ENCODE measurements at regions not wholly inside any gene's neighbourhood (a gene's known extent, or its start where the extent isn't known, plus 50 kb on each side); places are given as distances from the start of the nearest gene placed in this dataset.

DNA sequence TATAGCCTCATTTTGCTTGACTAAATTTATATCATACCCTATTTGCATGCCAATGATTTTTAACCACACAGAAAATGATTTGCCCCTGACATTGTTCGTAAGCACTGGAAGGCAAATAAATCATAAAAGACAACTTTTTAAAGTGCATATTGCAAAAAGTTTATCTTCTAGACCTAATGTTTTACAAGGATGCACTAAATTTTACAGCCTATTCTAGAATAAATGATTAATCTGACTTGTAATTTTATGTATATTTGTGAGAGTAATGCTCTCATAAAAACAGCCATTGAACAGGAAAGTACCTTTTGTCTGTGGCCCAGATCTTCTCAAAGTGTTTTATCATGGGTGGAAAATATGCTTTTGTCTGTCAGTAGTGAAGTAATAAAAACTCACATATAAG lies 546.6 kb downstream of the EPHA3 start:
- intact Hi-C loops (cut with micrococcal nuclease; ENCODE audit: unreplicated experiment), result no loop called here
- H2AFZ ChIP-seq (ENCODE audit: low read length), result no peak overlapping the region
- WGBS (ENCODE audit: low lambda C conversion rate), result 8% methylated on average over 1 of the region's 1 CpG
- POLR2A ChIA-PET, result no interaction called here
- H3K27ac ChIP-seq (ENCODE audit: extremely low read length, insufficient read depth, low read length), result no peak overlapping the region
- no peak for ATAC-seq
- no peaks in the 10 kb centered on the region for H3K36me3 ChIP-seq (replicated peaks in 1 of 2; ENCODE audit: control insufficient read depth in 1 of 2, insufficient read depth in 2 of 2, low read length in 2 of 2)
- no peaks in the 10 kb centered on the region for H4K20me1 ChIP-seq (ENCODE audit: insufficient read depth, low read length)
- FAIRE-seq, result no peak
- no peaks in the 10 kb centered on the region for H3K79me2 ChIP-seq (ENCODE audit: insufficient read depth, low read length)
- no peak overlapping the region for H3K9ac ChIP-seq (ENCODE audit: insufficient read depth, low read depth, low read length)
- in situ Hi-C loops (cut with HindIII; ENCODE audit: extremely low pct_ligation_motif_present, low pct_unique_long_range_greater_than_20kb), result no loop called here
- CTCF ChIA-PET (ENCODE audit: low intra/inter-chr PET ratio, low total read pairs), result no interaction called here
- BruUV-seq (replicated peaks), result no TSS peak
- no peak for DNase-seq (ENCODE audit: low spot score)
- no peak overlapping the region for H3K4me3 ChIP-seq (replicated peaks in 1 of 3; ENCODE audit: insufficient read depth in 1 of 3, low read depth in 2 of 3, low read length in 3 of 3)
- H3K27me3 ChIP-seq (ENCODE audit: control insufficient read depth in 1 of 2, insufficient read depth in 2 of 2, low read length in 2 of 2), result no peaks in the 10 kb centered on the region
- no peak overlapping the region for H3K4me2 ChIP-seq (ENCODE audit: low read depth, low read length)
- no peaks in the 10 kb centered on the region for H3K4me1 ChIP-seq (ENCODE audit: insufficient read depth, low read length)
- peaks cover 14% of the 10 kb centered on the region; the same call in 1 of the 2 replicates for H3K9me3 ChIP-seq (ENCODE audit: low read length)
- TF ChIP-seq ZNF713 (CRISPR knock-in tag; IDR thresholded peaks at IDR 0.05), result no peak
- no peak for TF ChIP-seq FOXA3 (CRISPR knock-in tag; IDR thresholded peaks at IDR 0.05)
- no peak for TF ChIP-seq ZNF501 (CRISPR knock-in tag; IDR thresholded peaks at IDR 0.05)
- no peak for TF ChIP-seq ZNF670 (CRISPR knock-in tag; IDR thresholded peaks at IDR 0.05; ENCODE audit: borderline replicate concordance)
- no peak for TF ChIP-seq ZNF207 (IDR thresholded peaks at IDR 0.05; ENCODE audit: borderline replicate concordance)
- TF ChIP-seq, protein P1, sequence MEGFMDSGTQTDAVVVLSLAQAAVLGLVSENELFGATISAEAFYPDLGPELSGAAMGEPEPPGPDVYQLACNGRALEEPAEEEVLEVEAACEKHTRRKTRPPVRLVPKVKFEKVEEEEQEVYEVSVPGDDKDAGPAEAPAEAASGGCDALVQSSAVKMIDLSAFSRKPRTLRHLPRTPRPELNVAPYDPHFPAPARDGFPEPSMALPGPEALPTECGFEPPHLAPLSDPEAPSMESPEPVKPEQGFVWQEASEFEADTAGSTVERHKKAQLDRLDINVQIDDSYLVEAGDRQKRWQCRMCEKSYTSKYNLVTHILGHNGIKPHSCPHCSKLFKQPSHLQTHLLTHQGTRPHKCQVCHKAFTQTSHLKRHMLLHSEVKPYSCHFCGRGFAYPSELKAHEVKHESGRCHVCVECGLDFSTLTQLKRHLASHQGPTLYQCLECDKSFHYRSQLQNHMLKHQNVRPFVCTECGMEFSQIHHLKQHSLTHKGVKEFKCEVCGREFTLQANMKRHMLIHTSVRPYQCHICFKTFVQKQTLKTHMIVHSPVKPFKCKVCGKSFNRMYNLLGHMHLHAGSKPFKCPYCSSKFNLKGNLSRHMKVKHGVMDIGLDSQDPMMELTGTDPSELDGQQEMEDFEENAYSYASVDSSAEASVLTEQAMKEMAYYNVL (CRISPR knock-in tag; IDR thresholded peaks at IDR 0.05; ENCODE audit: borderline replicate concordance), result no peak
- TF ChIP-seq ZMAT3 (CRISPR knock-in tag; conservative IDR thresholded peaks at IDR 0.05), result no peak
- TF ChIP-seq, protein P2, sequence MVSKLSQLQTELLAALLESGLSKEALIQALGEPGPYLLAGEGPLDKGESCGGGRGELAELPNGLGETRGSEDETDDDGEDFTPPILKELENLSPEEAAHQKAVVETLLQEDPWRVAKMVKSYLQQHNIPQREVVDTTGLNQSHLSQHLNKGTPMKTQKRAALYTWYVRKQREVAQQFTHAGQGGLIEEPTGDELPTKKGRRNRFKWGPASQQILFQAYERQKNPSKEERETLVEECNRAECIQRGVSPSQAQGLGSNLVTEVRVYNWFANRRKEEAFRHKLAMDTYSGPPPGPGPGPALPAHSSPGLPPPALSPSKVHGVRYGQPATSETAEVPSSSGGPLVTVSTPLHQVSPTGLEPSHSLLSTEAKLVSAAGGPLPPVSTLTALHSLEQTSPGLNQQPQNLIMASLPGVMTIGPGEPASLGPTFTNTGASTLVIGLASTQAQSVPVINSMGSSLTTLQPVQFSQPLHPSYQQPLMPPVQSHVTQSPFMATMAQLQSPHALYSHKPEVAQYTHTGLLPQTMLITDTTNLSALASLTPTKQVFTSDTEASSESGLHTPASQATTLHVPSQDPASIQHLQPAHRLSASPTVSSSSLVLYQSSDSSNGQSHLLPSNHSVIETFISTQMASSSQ (IDR thresholded peaks at IDR 0.05; ENCODE audit: low read depth), result no peak
- TF ChIP-seq, protein P2 (CRISPR knock-in tag; IDR thresholded peaks at IDR 0.05; ENCODE audit: borderline replicate concordance), result no peak
- TF ChIP-seq, protein P3, sequence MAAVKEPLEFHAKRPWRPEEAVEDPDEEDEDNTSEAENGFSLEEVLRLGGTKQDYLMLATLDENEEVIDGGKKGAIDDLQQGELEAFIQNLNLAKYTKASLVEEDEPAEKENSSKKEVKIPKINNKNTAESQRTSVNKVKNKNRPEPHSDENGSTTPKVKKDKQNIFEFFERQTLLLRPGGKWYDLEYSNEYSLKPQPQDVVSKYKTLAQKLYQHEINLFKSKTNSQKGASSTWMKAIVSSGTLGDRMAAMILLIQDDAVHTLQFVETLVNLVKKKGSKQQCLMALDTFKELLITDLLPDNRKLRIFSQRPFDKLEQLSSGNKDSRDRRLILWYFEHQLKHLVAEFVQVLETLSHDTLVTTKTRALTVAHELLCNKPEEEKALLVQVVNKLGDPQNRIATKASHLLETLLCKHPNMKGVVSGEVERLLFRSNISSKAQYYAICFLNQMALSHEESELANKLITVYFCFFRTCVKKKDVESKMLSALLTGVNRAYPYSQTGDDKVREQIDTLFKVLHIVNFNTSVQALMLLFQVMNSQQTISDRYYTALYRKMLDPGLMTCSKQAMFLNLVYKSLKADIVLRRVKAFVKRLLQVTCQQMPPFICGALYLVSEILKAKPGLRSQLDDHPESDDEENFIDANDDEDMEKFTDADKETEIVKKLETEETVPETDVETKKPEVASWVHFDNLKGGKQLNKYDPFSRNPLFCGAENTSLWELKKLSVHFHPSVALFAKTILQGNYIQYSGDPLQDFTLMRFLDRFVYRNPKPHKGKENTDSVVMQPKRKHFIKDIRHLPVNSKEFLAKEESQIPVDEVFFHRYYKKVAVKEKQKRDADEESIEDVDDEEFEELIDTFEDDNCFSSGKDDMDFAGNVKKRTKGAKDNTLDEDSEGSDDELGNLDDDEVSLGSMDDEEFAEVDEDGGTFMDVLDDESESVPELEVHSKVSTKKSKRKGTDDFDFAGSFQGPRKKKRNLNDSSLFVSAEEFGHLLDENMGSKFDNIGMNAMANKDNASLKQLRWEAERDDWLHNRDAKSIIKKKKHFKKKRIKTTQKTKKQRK (IDR thresholded peaks at IDR 0.05; ENCODE audit: low read length), result no peak
- TF ChIP-seq SALL2 (CRISPR knock-in tag; IDR thresholded peaks at IDR 0.05), result no peak
- TF ChIP-seq, protein P4, sequence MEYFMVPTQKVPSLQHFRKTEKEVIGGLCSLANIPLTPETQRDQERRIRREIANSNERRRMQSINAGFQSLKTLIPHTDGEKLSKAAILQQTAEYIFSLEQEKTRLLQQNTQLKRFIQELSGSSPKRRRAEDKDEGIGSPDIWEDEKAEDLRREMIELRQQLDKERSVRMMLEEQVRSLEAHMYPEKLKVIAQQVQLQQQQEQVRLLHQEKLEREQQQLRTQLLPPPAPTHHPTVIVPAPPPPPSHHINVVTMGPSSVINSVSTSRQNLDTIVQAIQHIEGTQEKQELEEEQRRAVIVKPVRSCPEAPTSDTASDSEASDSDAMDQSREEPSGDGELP (IDR thresholded peaks at IDR 0.05; ENCODE audit: borderline replicate concordance, low read depth), result no peak
- TF ChIP-seq ZNF343 (CRISPR knock-in tag; IDR thresholded peaks at IDR 0.05), result no peak
- TF ChIP-seq, protein P5, sequence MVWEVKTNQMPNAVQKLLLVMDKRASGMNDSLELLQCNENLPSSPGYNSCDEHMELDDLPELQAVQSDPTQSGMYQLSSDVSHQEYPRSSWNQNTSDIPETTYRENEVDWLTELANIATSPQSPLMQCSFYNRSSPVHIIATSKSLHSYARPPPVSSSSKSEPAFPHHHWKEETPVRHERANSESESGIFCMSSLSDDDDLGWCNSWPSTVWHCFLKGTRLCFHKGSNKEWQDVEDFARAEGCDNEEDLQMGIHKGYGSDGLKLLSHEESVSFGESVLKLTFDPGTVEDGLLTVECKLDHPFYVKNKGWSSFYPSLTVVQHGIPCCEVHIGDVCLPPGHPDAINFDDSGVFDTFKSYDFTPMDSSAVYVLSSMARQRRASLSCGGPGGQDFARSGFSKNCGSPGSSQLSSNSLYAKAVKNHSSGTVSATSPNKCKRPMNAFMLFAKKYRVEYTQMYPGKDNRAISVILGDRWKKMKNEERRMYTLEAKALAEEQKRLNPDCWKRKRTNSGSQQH (CRISPR knock-in tag; IDR thresholded peaks at IDR 0.05; ENCODE audit: low read depth), result no peak

All from HepG2 (cell line).